ENCODE measurements at regions not wholly inside any gene's neighbourhood (a gene's known extent, or its start where the extent isn't known, plus 50 kb on each side); places are given as distances from the start of the nearest gene placed in this dataset.

GRCh38 chr5:61815339-61815738 is 483.3 kb downstream of the ZSWIM6 start:
- no peaks in the 10 kb centered on the region for H3K79me2 ChIP-seq (ENCODE audit: low read length)
- no peaks in the 10 kb centered on the region for H4K20me1 ChIP-seq (ENCODE audit: insufficient read depth, low read length)
- H3K27ac ChIP-seq (ENCODE audit: low read length) = no peak overlapping the region
- H3K27me3 ChIP-seq (replicated peaks; ENCODE audit: insufficient read depth, low read length) = no peaks in the 10 kb centered on the region
- H3K9me3 ChIP-seq (replicated peaks; ENCODE audit: insufficient read depth, low read length) = no peaks in the 10 kb centered on the region
- H3F3A ChIP-seq (ENCODE audit: insufficient read depth, low read length) = no peaks in the 10 kb centered on the region
- TF ChIP-seq EZH2phosphoT487 (IDR thresholded peaks at IDR 0.05; ENCODE audit: low read length) = no peak
- no peaks in the 10 kb centered on the region for H3K9me2 ChIP-seq (replicated peaks; ENCODE audit: insufficient read depth, low read length)
- H3K4me1 ChIP-seq (ENCODE audit: low read length) = no peaks in the 10 kb centered on the region
- no peak overlapping the region for H2AFZ ChIP-seq (ENCODE audit: low read length)
- no peak for DNase-seq
- no peaks in the 10 kb centered on the region for H3K36me3 ChIP-seq (replicated peaks; ENCODE audit: insufficient read depth, low read length)
- no peak overlapping the region for H3K4me2 ChIP-seq (ENCODE audit: low read depth, low read length)
- no peak overlapping the region for H3K4me3 ChIP-seq (ENCODE audit: low read length)
- H3K9ac ChIP-seq (ENCODE audit: low read length) = no peak overlapping the region

GRCh38 chr5:61816146-61816545 is 484.1 kb downstream of the ZSWIM6 start:
- Histone ChIP-seq H3K36me3 (replicated peaks; ENCODE audit: insufficient read depth, low read length) (no peaks in the 10 kb centered on the region), H2AFZ (ENCODE audit: low read length) (no peak overlapping the region), H3K27me3 (replicated peaks; ENCODE audit: insufficient read depth, low read length) (no peaks in the 10 kb centered on the region), H3K9ac (ENCODE audit: low read length) (no peak overlapping the region), H3K79me2 (ENCODE audit: low read length) (no peaks in the 10 kb centered on the region), H3K9me3 (replicated peaks; ENCODE audit: insufficient read depth, low read length) (no peaks in the 10 kb centered on the region), H3K9me2 (replicated peaks; ENCODE audit: insufficient read depth, low read length) (no peaks in the 10 kb centered on the region), H3K4me3 (ENCODE audit: low read length) (no peak overlapping the region), H4K20me1 (ENCODE audit: insufficient read depth, low read length) (no peaks in the 10 kb centered on the region), H3K4me2 (ENCODE audit: low read depth, low read length) (no peak overlapping the region), H3F3A (ENCODE audit: insufficient read depth, low read length) (no peaks in the 10 kb centered on the region), H3K4me1 (ENCODE audit: low read length) (no peaks in the 10 kb centered on the region), H3K27ac (ENCODE audit: low read length) (no peak overlapping the region)
- no peak for TF ChIP-seq EZH2 (optimal IDR thresholded peaks at IDR 0.05; ENCODE audit: low read depth, low read length)
- TF ChIP-seq EZH2phosphoT487 (IDR thresholded peaks at IDR 0.05; ENCODE audit: low read length) = no peak
- TF ChIP-seq CTCF (IDR thresholded peaks at IDR 0.05; ENCODE audit: low read length) = no peak
- DNase-seq = no peak

- H3F3A ChIP-seq (ENCODE audit: insufficient read depth, low read length) = no peaks in the 10 kb centered on the region
- H3K27me3 ChIP-seq (replicated peaks; ENCODE audit: insufficient read depth, low read length) = no peaks in the 10 kb centered on the region
- H4K20me1 ChIP-seq (ENCODE audit: insufficient read depth, low read length) = no peaks in the 10 kb centered on the region
- no peak overlapping the region for H3K27ac ChIP-seq (ENCODE audit: low read length)
- H2AFZ ChIP-seq (ENCODE audit: low read length) = no peak overlapping the region
- no peak for TF ChIP-seq CTCF (IDR thresholded peaks at IDR 0.05; ENCODE audit: low read length)
- TF ChIP-seq EZH2phosphoT487 (IDR thresholded peaks at IDR 0.05; ENCODE audit: low read length) = no peak
- TF ChIP-seq EZH2 (optimal IDR thresholded peaks at IDR 0.05; ENCODE audit: low read depth, low read length) = no peak
- no peak for DNase-seq
- no peak overlapping the region for H3K9ac ChIP-seq (ENCODE audit: low read length)
- no peaks in the 10 kb centered on the region for H3K79me2 ChIP-seq (ENCODE audit: low read length)
- H3K9me2 ChIP-seq (replicated peaks; ENCODE audit: insufficient read depth, low read length) = no peaks in the 10 kb centered on the region
- no peaks in the 10 kb centered on the region for H3K36me3 ChIP-seq (replicated peaks; ENCODE audit: insufficient read depth, low read length)
- H3K9me3 ChIP-seq (replicated peaks; ENCODE audit: insufficient read depth, low read length) = no peaks in the 10 kb centered on the region
- H3K4me3 ChIP-seq (ENCODE audit: low read length) = no peak overlapping the region
- no peaks in the 10 kb centered on the region for H3K4me1 ChIP-seq (ENCODE audit: low read length)
- no peak overlapping the region for H3K4me2 ChIP-seq (ENCODE audit: low read depth, low read length)
These were observed 484.8 kb downstream of the ZSWIM6 start for GRCh38 chr5:61816585-61817450.
